ENCODE measurements at regions not wholly inside any gene's neighbourhood (a gene's known extent, or its start where the extent isn't known, plus 50 kb on each side); places are given as distances from the start of the nearest gene placed in this dataset.

DNA sequence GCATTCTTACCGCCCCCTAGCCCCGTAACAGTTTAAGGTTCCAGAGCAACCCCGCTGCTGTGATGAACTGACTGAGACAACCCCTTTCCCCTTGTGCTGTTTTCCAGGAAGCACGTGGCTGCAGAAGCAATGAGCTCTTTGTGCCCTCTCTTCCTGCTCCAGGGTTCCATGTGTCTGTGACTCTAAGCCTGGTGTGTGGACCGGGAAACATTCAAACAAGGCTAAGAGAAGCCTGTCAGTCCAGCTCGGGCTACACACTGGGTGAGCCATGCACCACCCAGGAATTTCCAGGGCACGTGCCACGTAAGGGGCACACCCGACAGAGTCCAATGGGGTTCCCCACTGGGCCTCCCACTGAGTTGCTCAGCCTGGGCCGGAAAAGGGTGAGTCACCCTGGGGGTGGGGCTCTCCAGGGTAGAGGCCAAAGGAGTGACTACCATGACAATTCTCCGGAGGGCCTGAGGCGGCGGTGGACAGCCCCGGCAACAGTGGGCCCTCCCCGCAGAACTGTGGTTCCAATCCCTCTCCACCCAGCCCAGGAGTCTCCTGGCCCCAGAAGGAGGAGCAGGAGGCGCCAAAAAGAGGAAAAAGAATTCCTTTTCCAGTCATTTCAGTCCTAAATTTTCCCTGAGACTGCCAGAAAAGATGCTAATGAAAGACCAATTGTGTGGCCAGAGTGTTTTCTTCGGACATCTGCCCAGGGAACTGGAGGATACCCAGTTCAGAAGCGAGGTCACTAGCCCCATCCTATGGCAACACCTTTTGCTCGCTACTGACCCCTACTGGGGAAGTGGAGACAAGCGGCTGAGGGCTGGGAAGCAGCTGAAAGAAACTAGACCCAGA lies 157.8 kb upstream of the SLC1A4 start (continued):
- TF ChIP-seq, protein P1, sequence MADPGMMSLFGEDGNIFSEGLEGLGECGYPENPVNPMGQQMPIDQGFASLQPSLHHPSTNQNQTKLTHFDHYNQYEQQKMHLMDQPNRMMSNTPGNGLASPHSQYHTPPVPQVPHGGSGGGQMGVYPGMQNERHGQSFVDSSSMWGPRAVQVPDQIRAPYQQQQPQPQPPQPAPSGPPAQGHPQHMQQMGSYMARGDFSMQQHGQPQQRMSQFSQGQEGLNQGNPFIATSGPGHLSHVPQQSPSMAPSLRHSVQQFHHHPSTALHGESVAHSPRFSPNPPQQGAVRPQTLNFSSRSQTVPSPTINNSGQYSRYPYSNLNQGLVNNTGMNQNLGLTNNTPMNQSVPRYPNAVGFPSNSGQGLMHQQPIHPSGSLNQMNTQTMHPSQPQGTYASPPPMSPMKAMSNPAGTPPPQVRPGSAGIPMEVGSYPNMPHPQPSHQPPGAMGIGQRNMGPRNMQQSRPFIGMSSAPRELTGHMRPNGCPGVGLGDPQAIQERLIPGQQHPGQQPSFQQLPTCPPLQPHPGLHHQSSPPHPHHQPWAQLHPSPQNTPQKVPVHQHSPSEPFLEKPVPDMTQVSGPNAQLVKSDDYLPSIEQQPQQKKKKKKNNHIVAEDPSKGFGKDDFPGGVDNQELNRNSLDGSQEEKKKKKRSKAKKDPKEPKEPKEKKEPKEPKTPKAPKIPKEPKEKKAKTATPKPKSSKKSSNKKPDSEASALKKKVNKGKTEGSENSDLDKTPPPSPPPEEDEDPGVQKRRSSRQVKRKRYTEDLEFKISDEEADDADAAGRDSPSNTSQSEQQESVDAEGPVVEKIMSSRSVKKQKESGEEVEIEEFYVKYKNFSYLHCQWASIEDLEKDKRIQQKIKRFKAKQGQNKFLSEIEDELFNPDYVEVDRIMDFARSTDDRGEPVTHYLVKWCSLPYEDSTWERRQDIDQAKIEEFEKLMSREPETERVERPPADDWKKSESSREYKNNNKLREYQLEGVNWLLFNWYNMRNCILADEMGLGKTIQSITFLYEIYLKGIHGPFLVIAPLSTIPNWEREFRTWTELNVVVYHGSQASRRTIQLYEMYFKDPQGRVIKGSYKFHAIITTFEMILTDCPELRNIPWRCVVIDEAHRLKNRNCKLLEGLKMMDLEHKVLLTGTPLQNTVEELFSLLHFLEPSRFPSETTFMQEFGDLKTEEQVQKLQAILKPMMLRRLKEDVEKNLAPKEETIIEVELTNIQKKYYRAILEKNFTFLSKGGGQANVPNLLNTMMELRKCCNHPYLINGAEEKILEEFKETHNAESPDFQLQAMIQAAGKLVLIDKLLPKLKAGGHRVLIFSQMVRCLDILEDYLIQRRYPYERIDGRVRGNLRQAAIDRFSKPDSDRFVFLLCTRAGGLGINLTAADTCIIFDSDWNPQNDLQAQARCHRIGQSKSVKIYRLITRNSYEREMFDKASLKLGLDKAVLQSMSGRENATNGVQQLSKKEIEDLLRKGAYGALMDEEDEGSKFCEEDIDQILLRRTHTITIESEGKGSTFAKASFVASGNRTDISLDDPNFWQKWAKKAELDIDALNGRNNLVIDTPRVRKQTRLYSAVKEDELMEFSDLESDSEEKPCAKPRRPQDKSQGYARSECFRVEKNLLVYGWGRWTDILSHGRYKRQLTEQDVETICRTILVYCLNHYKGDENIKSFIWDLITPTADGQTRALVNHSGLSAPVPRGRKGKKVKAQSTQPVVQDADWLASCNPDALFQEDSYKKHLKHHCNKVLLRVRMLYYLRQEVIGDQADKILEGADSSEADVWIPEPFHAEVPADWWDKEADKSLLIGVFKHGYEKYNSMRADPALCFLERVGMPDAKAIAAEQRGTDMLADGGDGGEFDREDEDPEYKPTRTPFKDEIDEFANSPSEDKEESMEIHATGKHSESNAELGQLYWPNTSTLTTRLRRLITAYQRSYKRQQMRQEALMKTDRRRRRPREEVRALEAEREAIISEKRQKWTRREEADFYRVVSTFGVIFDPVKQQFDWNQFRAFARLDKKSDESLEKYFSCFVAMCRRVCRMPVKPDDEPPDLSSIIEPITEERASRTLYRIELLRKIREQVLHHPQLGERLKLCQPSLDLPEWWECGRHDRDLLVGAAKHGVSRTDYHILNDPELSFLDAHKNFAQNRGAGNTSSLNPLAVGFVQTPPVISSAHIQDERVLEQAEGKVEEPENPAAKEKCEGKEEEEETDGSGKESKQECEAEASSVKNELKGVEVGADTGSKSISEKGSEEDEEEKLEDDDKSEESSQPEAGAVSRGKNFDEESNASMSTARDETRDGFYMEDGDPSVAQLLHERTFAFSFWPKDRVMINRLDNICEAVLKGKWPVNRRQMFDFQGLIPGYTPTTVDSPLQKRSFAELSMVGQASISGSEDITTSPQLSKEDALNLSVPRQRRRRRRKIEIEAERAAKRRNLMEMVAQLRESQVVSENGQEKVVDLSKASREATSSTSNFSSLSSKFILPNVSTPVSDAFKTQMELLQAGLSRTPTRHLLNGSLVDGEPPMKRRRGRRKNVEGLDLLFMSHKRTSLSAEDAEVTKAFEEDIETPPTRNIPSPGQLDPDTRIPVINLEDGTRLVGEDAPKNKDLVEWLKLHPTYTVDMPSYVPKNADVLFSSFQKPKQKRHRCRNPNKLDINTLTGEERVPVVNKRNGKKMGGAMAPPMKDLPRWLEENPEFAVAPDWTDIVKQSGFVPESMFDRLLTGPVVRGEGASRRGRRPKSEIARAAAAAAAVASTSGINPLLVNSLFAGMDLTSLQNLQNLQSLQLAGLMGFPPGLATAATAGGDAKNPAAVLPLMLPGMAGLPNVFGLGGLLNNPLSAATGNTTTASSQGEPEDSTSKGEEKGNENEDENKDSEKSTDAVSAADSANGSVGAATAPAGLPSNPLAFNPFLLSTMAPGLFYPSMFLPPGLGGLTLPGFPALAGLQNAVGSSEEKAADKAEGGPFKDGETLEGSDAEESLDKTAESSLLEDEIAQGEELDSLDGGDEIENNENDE (IDR thresholded peaks at IDR 0.05; ENCODE audit: insufficient replicate concordance, low read length): no peak
- TF ChIP-seq SP1 (IDR thresholded peaks at IDR 0.05; ENCODE audit: low read depth, low read length) (no peak), CEBPB (IDR thresholded peaks at IDR 0.05; ENCODE audit: low read depth, low read length) (no peak), RBBP5 (IDR thresholded peaks at IDR 0.05; ENCODE audit: borderline replicate concordance, low read depth, low read length) (no peak), CHD1 (IDR thresholded peaks at IDR 0.05; ENCODE audit: low read depth, low read length) (no peak), CHD2 (IDR thresholded peaks at IDR 0.05; ENCODE audit: low read length) (no peak), JUND (IDR thresholded peaks at IDR 0.05; ENCODE audit: low read length) (peak; percentile 55; the same call in 1 of the 2 replicates), JUN (IDR thresholded peaks at IDR 0.05; ENCODE audit: low read depth, low read length) (no peak)
- TF ChIP-seq, protein P2, sequence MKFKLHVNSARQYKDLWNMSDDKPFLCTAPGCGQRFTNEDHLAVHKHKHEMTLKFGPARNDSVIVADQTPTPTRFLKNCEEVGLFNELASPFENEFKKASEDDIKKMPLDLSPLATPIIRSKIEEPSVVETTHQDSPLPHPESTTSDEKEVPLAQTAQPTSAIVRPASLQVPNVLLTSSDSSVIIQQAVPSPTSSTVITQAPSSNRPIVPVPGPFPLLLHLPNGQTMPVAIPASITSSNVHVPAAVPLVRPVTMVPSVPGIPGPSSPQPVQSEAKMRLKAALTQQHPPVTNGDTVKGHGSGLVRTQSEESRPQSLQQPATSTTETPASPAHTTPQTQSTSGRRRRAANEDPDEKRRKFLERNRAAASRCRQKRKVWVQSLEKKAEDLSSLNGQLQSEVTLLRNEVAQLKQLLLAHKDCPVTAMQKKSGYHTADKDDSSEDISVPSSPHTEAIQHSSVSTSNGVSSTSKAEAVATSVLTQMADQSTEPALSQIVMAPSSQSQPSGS (IDR thresholded peaks at IDR 0.05; ENCODE audit: low read length): no peak

Data from H1 (cell line).